Neural cell (in vitro differentiated cells): ENCODE measurements at regions not wholly inside any gene's neighbourhood (a gene's known extent, or its start where the extent isn't known, plus 50 kb on each side); places are given as distances from the start of the nearest gene placed in this dataset.

Experiments
- H2AFZ ChIP-seq: fragments of 200-600, 300-800 bp; sonication (generic), shearing (Covaris generic); 2 replicates; pipeline ENCODE4 v1.6.0; 2014; ENCODE audit warnings: low read depth, mild to moderate bottlenecking, antibody characterized with exemption, low read length, moderate library complexity
- H3F3A ChIP-seq: fragments of 200-600 bp; shearing (Covaris generic); 2 replicates; pipeline ENCODE4 v1.6.1; 2016; ENCODE audit warnings: mild to moderate bottlenecking, moderate library complexity, mixed read lengths, antibody characterized with exemption, low read length; ENCODE audit not compliant: insufficient read depth, poor library complexity, severe bottlenecking
- H3K27ac ChIP-seq: fragments of 200-600, 300-800 bp; sonication (generic), shearing (Covaris generic); 2 replicates; pipeline ENCODE4 v1.5.1; 2014; ENCODE audit warnings: mild to moderate bottlenecking, low read length, moderate library complexity
- H3K27me3 ChIP-seq: fragments of 300-800, 200-600 bp; sonication (generic), shearing (Covaris generic); 2 replicates; pipeline ENCODE4 v1.6.0; 2014; ENCODE audit warnings: mild to moderate bottlenecking, low read depth, low read length, moderate library complexity; ENCODE audit not compliant: insufficient read depth
- H3K36me3 ChIP-seq: fragments of 300-800, 200-600 bp; sonication (generic), shearing (Covaris generic); 2 replicates; pipeline ENCODE4 v1.5.1; 2014; ENCODE audit warnings: mild to moderate bottlenecking, antibody characterized with exemption, low read length, moderate library complexity; ENCODE audit not compliant: insufficient read depth
- H3K4me2 ChIP-seq: fragments of 300-800, 200-600 bp; sonication (generic), shearing (Covaris generic); 2 replicates; pipeline ENCODE4 v1.6.0; 2014; ENCODE audit warnings: mild to moderate bottlenecking, low read length
- H3K4me3 ChIP-seq: fragments of 300-800, 200-600 bp; sonication (generic), shearing (Covaris generic); 2 replicates; pipeline ENCODE4 v1.5.1; 2014; ENCODE audit warnings: mild to moderate bottlenecking, low read length, moderate library complexity
- H3K79me2 ChIP-seq: fragments of 200-600 bp; shearing (Covaris generic); replicated peaks from 2 replicates; pipeline ENCODE4 v1.6.0; 2014; ENCODE audit warnings: mild to moderate bottlenecking, low read length, moderate library complexity; ENCODE audit not compliant: insufficient read depth
- H3K9ac ChIP-seq: fragments of 300-800, 200-600 bp; sonication (generic), shearing (Covaris generic); 2 replicates; pipeline ENCODE4 v1.6.1; 2016; ENCODE audit warnings: mild to moderate bottlenecking, low read length, mixed read lengths
- H3K9me2 ChIP-seq: fragments of 200-600 bp; shearing (Covaris generic); 2 replicates; pipeline ENCODE4 v1.6.1; 2016; ENCODE audit warnings: mild to moderate bottlenecking, low read length, mixed read lengths; ENCODE audit not compliant: insufficient read depth
- H3K9me3 ChIP-seq: fragments of 200-600, 300-800 bp; sonication (generic), shearing (Covaris generic); 2 replicates; pipeline ENCODE4 v1.6.1; 2016; ENCODE audit warnings: mild to moderate bottlenecking, mixed run types, low read length, moderate library complexity, mixed read lengths
- H4K20me1 ChIP-seq: fragments of 200-600 bp; shearing (Covaris generic); 2 replicates; pipeline ENCODE4 v1.6.1; 2016; ENCODE audit warnings: mild to moderate bottlenecking, mixed run types; ENCODE audit not compliant: insufficient read depth
- CTCF ChIP-seq: fragments of 450-650 bp; IDR thresholded peaks from 2 replicates; pipeline ENCODE4 v1.5.1; 2014; ENCODE audit warnings: antibody characterized with exemption, mild to moderate bottlenecking, moderate library complexity; ENCODE audit not compliant: poor library complexity, severe bottlenecking
- EP300 ChIP-seq: fragments of 450-650 bp; conservative IDR thresholded peaks from 2 replicates; pipeline ENCODE4 v1.6.1; 2014; ENCODE audit warnings: antibody characterized with exemption, mild to moderate bottlenecking, moderate library complexity; ENCODE audit not compliant: poor library complexity, severe bottlenecking
- EZH2 ChIP-seq: fragments of 200-600, 300-800 bp; shearing (Covaris generic), sonication (generic); IDR thresholded peaks from 2 replicates; pipeline ENCODE4 v1.6.1; 2014; ENCODE audit warnings: antibody characterized with exemption, low read length, borderline replicate concordance, mild to moderate bottlenecking; ENCODE audit not compliant: insufficient read depth, poor library complexity, severe bottlenecking
- MXI1 ChIP-seq: fragments of 450-650 bp; conservative IDR thresholded peaks from 2 replicates; pipeline ENCODE4 v1.6.1; 2014; ENCODE audit warnings: antibody characterized with exemption, mild to moderate bottlenecking; ENCODE audit not compliant: poor library complexity, severe bottlenecking
- POLR2AphosphoS5 ChIP-seq: IDR thresholded peaks from 2 replicates; pipeline ENCODE4 v1.6.1; 2012
- RAD21 ChIP-seq: fragments of 450-650 bp; conservative IDR thresholded peaks from 2 replicates; pipeline ENCODE4 v1.6.1; 2014; ENCODE audit warnings: antibody characterized with exemption, mild to moderate bottlenecking, moderate library complexity
- REST ChIP-seq: IDR thresholded peaks from 2 replicates; pipeline ENCODE4 v1.6.1; 2012; ENCODE audit warnings: borderline replicate concordance
- SMC3 ChIP-seq: fragments of 450-650 bp; conservative IDR thresholded peaks from 2 replicates; pipeline ENCODE4 v1.6.1; 2014; ENCODE audit warnings: antibody characterized with exemption, mild to moderate bottlenecking, moderate library complexity; ENCODE audit not compliant: poor library complexity
- TAF1 ChIP-seq: IDR thresholded peaks from 2 replicates; pipeline ENCODE4 v1.6.1; 2012; ENCODE audit warnings: low read depth

- no peak for TF ChIP-seq TAF1
- Histone ChIP-seq H3K27me3 (peaks cover 4% of the 10 kb centered on the region), H4K20me1 (no peaks in the 10 kb centered on the region), H3K27ac (no peak overlapping the region), H2AFZ (no peak overlapping the region), H3K9me3 (no peaks in the 10 kb centered on the region), H3K9me2 (no peaks in the 10 kb centered on the region), H3K36me3 (no peaks in the 10 kb centered on the region), H3K4me2 (no peak overlapping the region), H3F3A (no peaks in the 10 kb centered on the region), H3K79me2 (no peaks in the 10 kb centered on the region), H3K9ac (no peak overlapping the region), H3K4me3 (no peak overlapping the region)
These were observed 103.2 kb downstream of the INHBB start for GRCh38 chr2:120448961-120449810.

- no peaks in the 10 kb centered on the region for H3K9me2 ChIP-seq
- no peaks in the 10 kb centered on the region for H3K36me3 ChIP-seq
- no peaks in the 10 kb centered on the region for H3K79me2 ChIP-seq
- H3K9ac ChIP-seq, result no peak overlapping the region
- H3K4me2 ChIP-seq, result no peak overlapping the region
- H2AFZ ChIP-seq, result no peak overlapping the region
- H3K27ac ChIP-seq, result no peak overlapping the region
- H4K20me1 ChIP-seq, result no peaks in the 10 kb centered on the region
- no peak for TF ChIP-seq REST
- no peak for TF ChIP-seq SMC3
- no peak for TF ChIP-seq EP300
- no peak for TF ChIP-seq POLR2AphosphoS5
- no peak for TF ChIP-seq RAD21
- TF ChIP-seq TAF1, result no peak
- no peak for TF ChIP-seq CTCF
- H3K27me3 ChIP-seq, result no peaks in the 10 kb centered on the region
- no peaks in the 10 kb centered on the region for H3F3A ChIP-seq
- no peaks in the 10 kb centered on the region for H3K9me3 ChIP-seq
- H3K4me3 ChIP-seq, result no peak overlapping the region
These were observed 104.4 kb downstream of the INHBB start for GRCh38 chr2:120450196-120450820.

GRCh38 chr2:120451334-120451733 lies 105.4 kb downstream of the INHBB start:
- no peaks in the 10 kb centered on the region for H3K79me2 ChIP-seq
- no peaks in the 10 kb centered on the region for H3K9me2 ChIP-seq
- no peak overlapping the region for H3K27ac ChIP-seq
- TF ChIP-seq EP300 (no peak), EZH2 (no peak), SMC3 (no peak), MXI1 (no peak), TAF1 (no peak), CTCF (no peak), RAD21 (no peak), POLR2AphosphoS5 (no peak)
- no peaks in the 10 kb centered on the region for H3K9me3 ChIP-seq
- H4K20me1 ChIP-seq, result no peaks in the 10 kb centered on the region
- no peak overlapping the region for H2AFZ ChIP-seq
- no peak overlapping the region for H3K9ac ChIP-seq
- no peaks in the 10 kb centered on the region for H3K27me3 ChIP-seq
- no peaks in the 10 kb centered on the region for H3F3A ChIP-seq
- H3K4me3 ChIP-seq, result no peak overlapping the region
- no peak overlapping the region for H3K4me2 ChIP-seq
- no peaks in the 10 kb centered on the region for H3K36me3 ChIP-seq
